Testis (tissue), 2 donors: ENCODE measurements at regions not wholly inside any gene's neighbourhood (a gene's known extent, or its start where the extent isn't known, plus 50 kb on each side); places are given as distances from the start of the nearest gene placed in this dataset.

Source experiments
- POLR2A ChIP-seq: fragments of 450-650 bp; IDR thresholded peaks from one replicate; pipeline ENCODE4 v1.6.1; 2017; ENCODE audit warnings: antibody characterized with exemption, mild to moderate bottlenecking, moderate library complexity
- TF ChIP-seq, protein P1 (sequence below), 3 experiments: fragments of 450-650 bp in 2 of 3; fragments of 200-600 bp in 1 of 3; sonication (generic) in 1 of 3; IDR thresholded peaks; one replicate each; pipeline ENCODE4 v1.5.1; 2016 to 2019; ENCODE audit warnings: antibody characterized with exemption in 3 of 3, mild to moderate bottlenecking in 2 of 3, moderate library complexity in 1 of 3

DNA sequence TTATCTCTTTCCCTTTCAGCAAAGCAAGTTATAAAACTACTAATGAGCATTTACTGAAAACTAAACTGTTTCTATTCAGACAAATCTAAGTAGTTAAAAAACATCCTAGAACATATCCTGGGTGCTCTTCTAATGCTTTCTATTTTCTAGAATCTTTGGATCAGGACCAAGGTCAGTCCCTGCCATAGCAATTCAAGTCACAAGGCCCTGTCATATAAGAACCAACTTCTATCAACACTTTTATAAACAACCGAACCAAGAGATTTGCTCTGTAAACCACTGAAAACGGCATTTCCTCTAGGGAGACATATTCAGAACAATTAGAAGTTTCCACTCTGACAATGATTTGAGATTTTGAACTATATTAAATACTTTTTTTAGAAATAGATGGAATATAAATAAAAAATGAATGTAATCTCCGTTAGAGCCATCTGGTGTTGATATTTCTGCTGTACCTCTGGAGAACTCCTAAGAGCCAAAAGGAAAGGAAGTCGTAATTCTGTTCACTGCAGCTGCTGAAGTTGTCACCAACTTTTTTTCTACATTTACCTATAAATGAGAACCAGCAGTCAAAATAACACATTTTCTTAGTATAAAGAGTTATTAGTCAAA, 51.4 kb upstream of the LGSN start:
- TF ChIP-seq, protein P1, sequence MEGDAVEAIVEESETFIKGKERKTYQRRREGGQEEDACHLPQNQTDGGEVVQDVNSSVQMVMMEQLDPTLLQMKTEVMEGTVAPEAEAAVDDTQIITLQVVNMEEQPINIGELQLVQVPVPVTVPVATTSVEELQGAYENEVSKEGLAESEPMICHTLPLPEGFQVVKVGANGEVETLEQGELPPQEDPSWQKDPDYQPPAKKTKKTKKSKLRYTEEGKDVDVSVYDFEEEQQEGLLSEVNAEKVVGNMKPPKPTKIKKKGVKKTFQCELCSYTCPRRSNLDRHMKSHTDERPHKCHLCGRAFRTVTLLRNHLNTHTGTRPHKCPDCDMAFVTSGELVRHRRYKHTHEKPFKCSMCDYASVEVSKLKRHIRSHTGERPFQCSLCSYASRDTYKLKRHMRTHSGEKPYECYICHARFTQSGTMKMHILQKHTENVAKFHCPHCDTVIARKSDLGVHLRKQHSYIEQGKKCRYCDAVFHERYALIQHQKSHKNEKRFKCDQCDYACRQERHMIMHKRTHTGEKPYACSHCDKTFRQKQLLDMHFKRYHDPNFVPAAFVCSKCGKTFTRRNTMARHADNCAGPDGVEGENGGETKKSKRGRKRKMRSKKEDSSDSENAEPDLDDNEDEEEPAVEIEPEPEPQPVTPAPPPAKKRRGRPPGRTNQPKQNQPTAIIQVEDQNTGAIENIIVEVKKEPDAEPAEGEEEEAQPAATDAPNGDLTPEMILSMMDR (IDR thresholded peaks at IDR 0.05) = no peak
- TF ChIP-seq POLR2A = no peak
